ENCODE measurements at regions not wholly inside any gene's neighbourhood (a gene's known extent, or its start where the extent isn't known, plus 50 kb on each side); places are given as distances from the start of the nearest gene placed in this dataset.
"Not testable (repeated sequence)": the region's sequence is repeated elsewhere in the genome, so short reads cannot be mapped to it uniquely, and the experiment has no call there.

- peaks cover 0 to 1% of the 10 kb centered on the region in 2 donors for H3K9me3 Mint-ChIP-seq
- H3K27ac Mint-ChIP-seq: no peak overlapping the region
- ATAC-seq (replicated peaks in 1 of 2) (no peak), DNase-seq (no peak)
- no peak overlapping the region for H3K4me3 Mint-ChIP-seq
- no peaks in the 10 kb centered on the region for H3K4me1 Mint-ChIP-seq (ENCODE audit: low read depth)
- H3K27me3 Mint-ChIP-seq (ENCODE audit: low read depth): no peaks in the 10 kb centered on the region
- peaks cover 0 to 3% of the 10 kb centered on the region in 2 donors for H3K36me3 Mint-ChIP-seq (ENCODE audit: insufficient read depth in 2 of 2)
Observed at GRCh38 chrX:1871887-1872286, 257.0 kb downstream of the ASMT start.

GRCh38 chrX:1873671-1874070, 258.8 kb downstream of the ASMT start:
- Mint-ChIP-seq H3K9me3 (peaks cover 2 to 3% of the 10 kb centered on the region in 2 donors), H3K4me1 (ENCODE audit: low read depth) (no peaks in the 10 kb centered on the region), H3K27me3 (ENCODE audit: low read depth) (no peaks in the 10 kb centered on the region), H3K27ac (no peak overlapping the region), H3K4me3 (no peak overlapping the region), H3K36me3 (ENCODE audit: insufficient read depth in 2 of 2) (peaks cover 0 to 5% of the 10 kb centered on the region in 2 donors)
- DNase-seq: no peak
- ATAC-seq (replicated peaks in 1 of 2): no peak

- peaks cover 0 to 5% of the 10 kb centered on the region in 2 donors for H3K36me3 Mint-ChIP-seq (ENCODE audit: insufficient read depth in 2 of 2)
- H3K27me3 Mint-ChIP-seq (ENCODE audit: low read depth): no peaks in the 10 kb centered on the region
Observed at GRCh38 chrX:1874416-1874815, 259.6 kb downstream of the ASMT start.

GRCh38 chrX:1874899-1875298, 260.0 kb downstream of the ASMT start:
- H3K4me1 Mint-ChIP-seq (ENCODE audit: low read depth): no peaks in the 10 kb centered on the region
- DNase-seq: no peak
- no peak overlapping the region for H3K4me3 Mint-ChIP-seq
- H3K36me3 Mint-ChIP-seq (ENCODE audit: insufficient read depth in 2 of 2): peaks cover 0 to 5% of the 10 kb centered on the region in 2 donors
- H3K27ac Mint-ChIP-seq: no peak overlapping the region
- H3K9me3 Mint-ChIP-seq: peaks cover 4 to 6% of the 10 kb centered on the region in 2 donors
- no peaks in the 10 kb centered on the region for H3K27me3 Mint-ChIP-seq (ENCODE audit: low read depth)
- ATAC-seq (replicated peaks in 1 of 2): no peak

More at GRCh38 chrX:1874416-1874815, 259.6 kb downstream of the ASMT start:
- DNase-seq (no peak), ATAC-seq (replicated peaks in 1 of 2) (no peak)
- H3K4me1 Mint-ChIP-seq (ENCODE audit: low read depth): no peaks in the 10 kb centered on the region
- peaks cover 4 to 6% of the 10 kb centered on the region in 2 donors for H3K9me3 Mint-ChIP-seq
- no peak overlapping the region for H3K4me3 Mint-ChIP-seq
- no peak overlapping the region for H3K27ac Mint-ChIP-seq

- no peak for ATAC-seq (replicated peaks in 1 of 2)
- no peak overlapping the region for H3K4me3 Mint-ChIP-seq
- H3K36me3 Mint-ChIP-seq (ENCODE audit: insufficient read depth in 2 of 2): peaks cover 0 to 5% of the 10 kb centered on the region in 2 donors
- DNase-seq: no peak
- no peaks in the 10 kb centered on the region for H3K4me1 Mint-ChIP-seq (ENCODE audit: low read depth)
- H3K9me3 Mint-ChIP-seq: peaks cover 4 to 9% of the 10 kb centered on the region in 2 donors
- no peak overlapping the region for H3K27ac Mint-ChIP-seq
- H3K27me3 Mint-ChIP-seq (ENCODE audit: low read depth): no peaks in the 10 kb centered on the region
Observed at GRCh38 chrX:1876041-1876440, 261.2 kb downstream of the ASMT start.

GRCh38 chrX:1877780-1878179, 262.9 kb downstream of the ASMT start:
- DNase-seq (no peak), ATAC-seq (replicated peaks in 1 of 2) (no peak)
- Mint-ChIP-seq H3K9me3 (peaks cover 3 to 9% of the 10 kb centered on the region in 2 donors), H3K36me3 (ENCODE audit: insufficient read depth in 2 of 2) (peaks cover 0 to 5% of the 10 kb centered on the region in 2 donors), H3K27me3 (ENCODE audit: low read depth) (no peaks in the 10 kb centered on the region), H3K4me3 (no peak overlapping the region), H3K27ac (no peak overlapping the region), H3K4me1 (ENCODE audit: low read depth) (no peaks in the 10 kb centered on the region)

- ATAC-seq (replicated peaks in 1 of 2); H3K4me3 Mint-ChIP-seq; DNase-seq; H3K27ac Mint-ChIP-seq; H3K36me3 Mint-ChIP-seq (ENCODE audit: insufficient read depth in 2 of 2); H3K4me1 Mint-ChIP-seq (ENCODE audit: low read depth): not testable (repeated sequence)
- peaks cover 10% of the 10 kb centered on the region in 2 donors for H3K9me3 Mint-ChIP-seq
- peaks cover 19% of the 10 kb centered on the region for H3K27me3 Mint-ChIP-seq (ENCODE audit: low read depth)
Observed at GRCh38 chrX:1880884-1881817, 266.3 kb downstream of the ASMT start.

GRCh38 chrX:1883772-1884171, 268.9 kb downstream of the ASMT start:
- H3K36me3 Mint-ChIP-seq (ENCODE audit: insufficient read depth in 2 of 2): peaks cover 0 to 4% of the 10 kb centered on the region in 2 donors
- H3K27ac Mint-ChIP-seq: no peak overlapping the region
- ATAC-seq (replicated peaks in 1 of 2) (no peak), DNase-seq (no peak)
- peaks cover 8 to 11% of the 10 kb centered on the region in 2 donors for H3K9me3 Mint-ChIP-seq
- no peaks in the 10 kb centered on the region for H3K4me1 Mint-ChIP-seq (ENCODE audit: low read depth)
- peaks cover 19% of the 10 kb centered on the region for H3K27me3 Mint-ChIP-seq (ENCODE audit: low read depth)
- no peak overlapping the region for H3K4me3 Mint-ChIP-seq

GRCh38 chrX:1884446-1884845, 269.6 kb downstream of the ASMT start:
- ATAC-seq (replicated peaks in 1 of 2) (no peak), DNase-seq (no peak)
- H3K9me3 Mint-ChIP-seq: peaks cover 7% of the 10 kb centered on the region in 2 donors
- peaks cover 19% of the 10 kb centered on the region for H3K27me3 Mint-ChIP-seq (ENCODE audit: low read depth)
- H3K4me3 Mint-ChIP-seq: no peak overlapping the region
- H3K27ac Mint-ChIP-seq: no peak overlapping the region
- no peaks in the 10 kb centered on the region for H3K4me1 Mint-ChIP-seq (ENCODE audit: low read depth)
- peaks cover 0 to 6% of the 10 kb centered on the region in 2 donors for H3K36me3 Mint-ChIP-seq (ENCODE audit: insufficient read depth in 2 of 2)

- Mint-ChIP-seq H3K27me3 (ENCODE audit: low read depth) (peaks cover 19% of the 10 kb centered on the region), H3K9me3 (peaks cover 7% of the 10 kb centered on the region in 2 donors), H3K4me3 (no peak overlapping the region), H3K4me1 (ENCODE audit: low read depth) (no peaks in the 10 kb centered on the region), H3K27ac (no peak overlapping the region), H3K36me3 (ENCODE audit: insufficient read depth in 2 of 2) (peaks cover 0 to 6% of the 10 kb centered on the region in 2 donors)
- no peak for ATAC-seq (replicated peaks in 1 of 2)
- no peak for DNase-seq
Observed at GRCh38 chrX:1885116-1885515, 270.3 kb downstream of the ASMT start.

GRCh38 chrX:1888305-1888704, 273.4 kb downstream of the ASMT start:
- not testable (repeated sequence) for H3K27ac Mint-ChIP-seq; H3K36me3 Mint-ChIP-seq (ENCODE audit: insufficient read depth in 2 of 2); H3K9me3 Mint-ChIP-seq; ATAC-seq (replicated peaks in 1 of 2); H3K4me1 Mint-ChIP-seq (ENCODE audit: low read depth); H3K4me3 Mint-ChIP-seq; DNase-seq
- H3K27me3 Mint-ChIP-seq (ENCODE audit: low read depth): peaks cover 19% of the 10 kb centered on the region

- no peak for DNase-seq
- no peaks in the 10 kb centered on the region for H3K27me3 Mint-ChIP-seq (ENCODE audit: low read depth)
- H3K9me3 Mint-ChIP-seq: peaks cover 0 to 1% of the 10 kb centered on the region in 2 donors
- ATAC-seq (replicated peaks in 1 of 2): no peak
- H3K4me1 Mint-ChIP-seq (ENCODE audit: low read depth): no peaks in the 10 kb centered on the region
- peaks cover 0 to under 1% of the 10 kb centered on the region in 2 donors for H3K36me3 Mint-ChIP-seq (ENCODE audit: insufficient read depth in 2 of 2)
- no peak overlapping the region for H3K27ac Mint-ChIP-seq
- no peak overlapping the region for H3K4me3 Mint-ChIP-seq
Observed at GRCh38 chrX:1894026-1894294, 279.1 kb downstream of the ASMT start.

- Mint-ChIP-seq H3K9me3 (peaks cover 0 to 1% of the 10 kb centered on the region in 2 donors), H3K4me3 (no peak overlapping the region), H3K4me1 (ENCODE audit: low read depth) (no peaks in the 10 kb centered on the region), H3K27ac (no peak overlapping the region), H3K27me3 (ENCODE audit: low read depth) (no peaks in the 10 kb centered on the region), H3K36me3 (ENCODE audit: insufficient read depth in 2 of 2) (no peaks in the 10 kb centered on the region)
- ATAC-seq (replicated peaks in 1 of 2): no peak
- no peak for DNase-seq
Observed at GRCh38 chrX:1894740-1895139, 279.9 kb downstream of the ASMT start.

GRCh38 chrX:1895583-1895982, 280.7 kb downstream of the ASMT start:
- H3K4me3 Mint-ChIP-seq: no peak overlapping the region
- no peak for ATAC-seq (replicated peaks in 1 of 2)
- no peak for DNase-seq
- H3K36me3 Mint-ChIP-seq (ENCODE audit: insufficient read depth in 2 of 2): no peaks in the 10 kb centered on the region
- H3K27me3 Mint-ChIP-seq (ENCODE audit: low read depth): no peaks in the 10 kb centered on the region
- no peaks in the 10 kb centered on the region for H3K9me3 Mint-ChIP-seq
- no peak overlapping the region for H3K27ac Mint-ChIP-seq
- no peaks in the 10 kb centered on the region for H3K4me1 Mint-ChIP-seq (ENCODE audit: low read depth)
